ENCODE measurements at regions not wholly inside any gene's neighbourhood (a gene's known extent, or its start where the extent isn't known, plus 50 kb on each side); places are given as distances from the start of the nearest gene placed in this dataset.

DNA sequence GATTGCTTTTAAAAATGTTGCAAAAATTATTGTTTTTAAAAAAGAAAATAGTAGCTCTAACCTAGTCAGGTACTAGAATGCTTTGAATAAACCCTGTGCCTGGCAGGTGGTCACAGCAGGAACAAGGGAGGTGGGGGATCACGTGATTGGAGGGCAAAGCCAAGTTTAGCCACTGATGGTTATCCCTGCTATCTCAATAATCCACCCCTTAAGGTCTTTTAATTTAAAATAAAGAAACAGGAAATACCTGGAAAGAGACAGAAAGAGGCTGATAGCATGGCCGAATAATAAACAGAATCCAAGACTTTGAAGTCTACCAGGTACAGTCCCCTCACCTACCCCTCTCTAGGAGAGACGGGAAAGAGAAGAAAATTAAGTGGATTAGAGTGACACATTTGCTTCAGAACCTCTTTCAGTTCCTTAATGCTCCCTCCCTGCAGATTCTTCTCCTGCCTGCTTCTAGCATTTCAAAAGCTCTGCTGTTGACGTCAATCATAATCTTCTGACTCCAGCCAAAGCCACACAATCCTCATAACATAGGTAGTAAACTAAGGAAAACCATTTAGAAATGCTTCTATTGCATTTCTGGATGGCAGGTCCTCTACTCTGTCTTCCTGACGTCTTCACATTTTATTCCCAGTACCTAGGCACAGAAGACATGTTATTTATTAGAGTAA is 303.4 kb upstream of the MME start:
- TF ChIP-seq, protein P1, sequence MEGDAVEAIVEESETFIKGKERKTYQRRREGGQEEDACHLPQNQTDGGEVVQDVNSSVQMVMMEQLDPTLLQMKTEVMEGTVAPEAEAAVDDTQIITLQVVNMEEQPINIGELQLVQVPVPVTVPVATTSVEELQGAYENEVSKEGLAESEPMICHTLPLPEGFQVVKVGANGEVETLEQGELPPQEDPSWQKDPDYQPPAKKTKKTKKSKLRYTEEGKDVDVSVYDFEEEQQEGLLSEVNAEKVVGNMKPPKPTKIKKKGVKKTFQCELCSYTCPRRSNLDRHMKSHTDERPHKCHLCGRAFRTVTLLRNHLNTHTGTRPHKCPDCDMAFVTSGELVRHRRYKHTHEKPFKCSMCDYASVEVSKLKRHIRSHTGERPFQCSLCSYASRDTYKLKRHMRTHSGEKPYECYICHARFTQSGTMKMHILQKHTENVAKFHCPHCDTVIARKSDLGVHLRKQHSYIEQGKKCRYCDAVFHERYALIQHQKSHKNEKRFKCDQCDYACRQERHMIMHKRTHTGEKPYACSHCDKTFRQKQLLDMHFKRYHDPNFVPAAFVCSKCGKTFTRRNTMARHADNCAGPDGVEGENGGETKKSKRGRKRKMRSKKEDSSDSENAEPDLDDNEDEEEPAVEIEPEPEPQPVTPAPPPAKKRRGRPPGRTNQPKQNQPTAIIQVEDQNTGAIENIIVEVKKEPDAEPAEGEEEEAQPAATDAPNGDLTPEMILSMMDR (IDR thresholded peaks at IDR 0.05) = no peak
- no peak for TF ChIP-seq POLR2A (IDR thresholded peaks at IDR 0.05)
